Common myeloid progenitor, CD34-positive (primary cell): ENCODE measurements at regions not wholly inside any gene's neighbourhood (a gene's known extent, or its start where the extent isn't known, plus 50 kb on each side); places are given as distances from the start of the nearest gene placed in this dataset.
"Not testable (repeated sequence)": the region's sequence is repeated elsewhere in the genome, so short reads cannot be mapped to it uniquely, and the experiment has no call there.

ENCODE experiments used
- CTCF ChIA-PET: fragments of 350-600 bp; sonication (Branson Sonifier 250); formaldehyde crosslinking; loops from one replicate; lab custom pipeline; 2021; ENCODE audit warnings: antibody characterized with exemption; lab: Charles Lee
- POLR2A ChIA-PET: fragments of 350-600 bp; sonication (Branson Sonifier 250); formaldehyde crosslinking; loops from one replicate; lab custom pipeline; 2021; ENCODE audit warnings: antibody characterized with exemption; lab: Charles Lee
- DNase-seq, 3 donors: peaks; one replicate each; pipeline versions ENCODE4 v3.0.0 to v3.0.0-alpha.2; 2013
- H3K27ac ChIP-seq, 2 experiments: 1 replicate in 1 of 2; 2 replicates in 1 of 2; pipeline ENCODE4 v1.7.0; 2013; ENCODE audit warnings: inconsistent platforms in 2 of 2, low read length in 2 of 2, mild to moderate bottlenecking in 2 of 2, low read depth in 1 of 2, moderate library complexity in 1 of 2; ENCODE audit not compliant: severe bottlenecking in 2 of 2, insufficient read depth in 1 of 2, poor library complexity in 1 of 2
- H3K27me3 ChIP-seq, 5 experiments: replicated peaks in 2 of 5; 1 replicate in 3 of 5; 2 replicates in 2 of 5; pipeline versions ENCODE4 v1.6.1 to v1.7.0; 2013; ENCODE audit warnings: low read length in 4 of 5, mild to moderate bottlenecking in 2 of 5, moderate library complexity in 2 of 5, inconsistent platforms in 1 of 5; ENCODE audit not compliant: insufficient read depth in 5 of 5, control insufficient read depth in 4 of 5
- H3K36me3 ChIP-seq, 4 experiments: 1 replicate in 2 of 4; 2 replicates in 2 of 4; pipeline versions ENCODE4 v1.6.1 to v1.7.0; 2013; ENCODE audit warnings: low read length in 3 of 4, control low read depth in 1 of 4, mild to moderate bottlenecking in 1 of 4; ENCODE audit not compliant: control insufficient read depth in 4 of 4, insufficient read depth in 4 of 4
- H3K4me1 ChIP-seq, 4 experiments: 1 replicate in 3 of 4; 2 replicates in 1 of 4; pipeline versions ENCODE4 v1.6.1 to v1.7.1; 2013; ENCODE audit warnings: low read length in 3 of 4, mild to moderate bottlenecking in 3 of 4, control low read depth in 1 of 4, inconsistent platforms in 1 of 4, moderate library complexity in 1 of 4; ENCODE audit not compliant: control insufficient read depth in 4 of 4, insufficient read depth in 4 of 4; ENCODE audit errors: control extremely low read depth in 1 of 4
- H3K4me3 ChIP-seq, 7 experiments: 1 replicate in 4 of 7; 2 replicates in 3 of 7; pipeline versions ENCODE4 v1.5.1 to v1.7.0; 2013; ENCODE audit warnings: mild to moderate bottlenecking in 7 of 7, low read length in 6 of 7, moderate library complexity in 6 of 7, inconsistent platforms in 2 of 7, low read depth in 2 of 7, control low read depth in 1 of 7; ENCODE audit not compliant: insufficient read depth in 4 of 7, control insufficient read depth in 1 of 7; ENCODE audit errors: extremely low read depth in 1 of 7
- H3K9me3 ChIP-seq, 5 experiments: 1 replicate in 4 of 5; 2 replicates in 1 of 5; pipeline versions ENCODE4 v1.6.1 to v1.7.1; 2013; ENCODE audit warnings: low read length in 4 of 5, mild to moderate bottlenecking in 2 of 5, inconsistent platforms in 1 of 5, low read depth in 1 of 5, moderate library complexity in 1 of 5; ENCODE audit not compliant: control insufficient read depth in 4 of 5, insufficient read depth in 2 of 5; ENCODE audit errors: control extremely low read depth in 1 of 5
- WGBS: methylation state at CpG from one replicate; pipeline ENCODE4 v1.1.5; 2013; ENCODE audit not compliant: insufficient coverage; 5-methylcytosine and 5-hydroxymethylcytosine counted together

- CTCF ChIA-PET, H3K4me3 ChIP-seq: not testable (repeated sequence)
Measured at GRCh38 chr2:88978446-88978845, 287.0 kb downstream of the RPIA start.

DNA sequence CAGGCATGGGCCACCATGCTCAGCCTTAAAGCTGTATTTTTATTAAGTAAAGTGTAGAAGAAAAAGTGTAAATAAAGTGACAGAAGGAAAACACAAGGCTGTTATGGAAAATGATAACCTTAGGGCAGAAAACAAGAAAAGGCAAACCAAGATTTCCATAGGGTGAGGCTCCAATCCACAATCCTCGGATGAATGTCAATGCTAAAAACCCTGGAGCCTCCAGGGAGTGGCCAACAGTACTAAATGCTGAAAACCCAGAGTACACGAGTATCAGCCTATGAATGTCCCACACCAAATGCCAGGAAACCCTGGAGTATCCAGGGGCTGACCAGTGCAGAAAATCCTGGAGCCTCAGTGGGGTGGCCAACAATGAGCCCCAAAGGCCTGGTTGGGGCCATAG is 292.6 kb downstream of the RPIA start:
- DNase-seq, CTCF ChIA-PET: not testable (repeated sequence)
- no CpG with 5 or more reads among the region's 2 CpGs for WGBS

More at GRCh38 chr2:88978446-88978845, 287.0 kb downstream of the RPIA start:
- H3K27ac ChIP-seq, POLR2A ChIA-PET, H3K4me1 ChIP-seq, H3K9me3 ChIP-seq, H3K36me3 ChIP-seq, H3K27me3 ChIP-seq: not testable (repeated sequence)
- WGBS: 100% methylated on average over 1 of the region's 1 CpG
- peak in 1 of 3 donors; percentile 6 for DNase-seq

DNA sequence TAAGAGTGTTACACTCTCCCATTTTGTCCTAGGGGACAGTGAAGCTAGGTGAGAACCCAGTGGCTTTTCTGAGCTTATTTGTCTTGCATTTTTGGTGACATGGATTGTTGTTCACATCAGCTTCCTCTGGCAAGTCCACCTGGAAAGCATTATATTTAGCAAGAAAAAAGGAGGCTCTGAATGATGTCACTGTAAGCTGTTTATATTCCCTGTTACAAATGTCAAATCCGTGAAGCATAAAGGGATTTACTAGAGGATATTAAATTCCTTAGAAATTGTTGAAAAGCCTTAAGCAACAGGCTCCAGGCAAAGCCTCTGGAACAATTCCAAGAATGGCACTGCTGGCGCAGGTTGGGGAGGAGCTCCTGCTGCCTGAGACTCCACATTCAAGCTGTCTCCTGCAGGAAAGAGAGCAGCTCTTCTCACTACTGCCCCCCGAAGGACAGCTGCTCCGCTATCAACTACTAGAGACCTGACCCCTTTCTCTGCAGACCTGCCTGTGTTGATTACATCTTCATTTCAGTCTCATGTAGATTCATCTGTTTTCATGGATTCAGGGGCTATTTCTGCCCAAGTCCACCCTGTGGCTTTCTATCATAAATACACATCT is 295.4 kb downstream of the RPIA start:
- H3K4me3 ChIP-seq, H3K4me1 ChIP-seq, CTCF ChIA-PET, DNase-seq, H3K9me3 ChIP-seq, H3K36me3 ChIP-seq, H3K27ac ChIP-seq, H3K27me3 ChIP-seq, POLR2A ChIA-PET: not testable (repeated sequence)
- no CpG with 5 or more reads among the region's 4 CpGs for WGBS

More for the DNA sequence above, 292.6 kb downstream of the RPIA start:
- H3K9me3 ChIP-seq, H3K36me3 ChIP-seq, H3K4me3 ChIP-seq, H3K4me1 ChIP-seq, H3K27me3 ChIP-seq, H3K27ac ChIP-seq, POLR2A ChIA-PET: not testable (repeated sequence)

DNA sequence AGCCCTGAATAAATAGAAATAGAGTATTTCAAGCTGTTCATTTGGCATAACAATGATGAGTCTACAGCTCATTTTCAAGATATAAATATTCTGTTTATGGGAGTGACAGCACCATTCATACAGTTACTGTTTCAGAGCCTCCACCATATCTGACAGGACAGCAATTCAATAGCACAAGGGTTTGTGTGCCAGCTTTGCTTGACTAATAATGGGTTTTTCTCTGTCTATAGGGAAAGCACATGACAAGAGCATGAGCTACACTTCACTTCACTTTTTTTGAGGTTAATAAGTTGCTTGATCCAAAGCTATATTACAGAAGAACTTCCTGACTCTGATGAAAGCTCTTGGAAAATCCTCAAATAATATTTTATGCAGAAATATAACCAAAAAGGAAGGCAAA is 297.1 kb downstream of the RPIA start:
- H3K27me3 ChIP-seq, POLR2A ChIA-PET, CTCF ChIA-PET, H3K4me1 ChIP-seq, H3K9me3 ChIP-seq, DNase-seq, H3K27ac ChIP-seq, H3K36me3 ChIP-seq, H3K4me3 ChIP-seq: not testable (repeated sequence)

- H3K4me3 ChIP-seq, H3K27me3 ChIP-seq, DNase-seq, H3K4me1 ChIP-seq, H3K9me3 ChIP-seq, H3K36me3 ChIP-seq, POLR2A ChIA-PET, CTCF ChIA-PET, H3K27ac ChIP-seq: not testable (repeated sequence)
- WGBS: no CpG with 5 or more reads among the region's 3 CpGs
Measured at GRCh38 chr2:88992819-88993218, 301.3 kb downstream of the RPIA start.

DNA sequence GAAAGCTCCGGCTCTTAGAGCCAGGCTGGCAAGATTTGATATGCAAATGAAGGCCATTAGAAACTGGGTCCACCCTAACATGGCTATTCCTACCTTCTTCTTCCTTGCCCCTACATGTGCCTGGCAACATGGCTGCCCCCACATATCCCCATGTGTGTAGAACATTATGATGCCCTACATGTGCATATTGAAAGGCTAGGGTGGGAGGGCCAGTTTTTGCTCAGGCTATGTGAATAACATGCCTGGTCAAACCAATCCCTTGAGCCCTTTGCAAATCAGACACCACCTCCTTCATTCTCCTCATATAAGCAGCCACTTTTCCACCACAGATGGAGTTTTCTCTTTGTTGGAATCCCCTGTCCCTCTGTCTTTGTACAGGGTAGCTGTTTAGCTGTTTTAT is 303.4 kb downstream of the RPIA start:
- POLR2A ChIA-PET, CTCF ChIA-PET, H3K36me3 ChIP-seq, H3K27ac ChIP-seq, H3K27me3 ChIP-seq, DNase-seq, H3K4me1 ChIP-seq, H3K9me3 ChIP-seq, H3K4me3 ChIP-seq: not testable (repeated sequence)
- WGBS: no CpG with 5 or more reads among the region's 1 CpG

DNA sequence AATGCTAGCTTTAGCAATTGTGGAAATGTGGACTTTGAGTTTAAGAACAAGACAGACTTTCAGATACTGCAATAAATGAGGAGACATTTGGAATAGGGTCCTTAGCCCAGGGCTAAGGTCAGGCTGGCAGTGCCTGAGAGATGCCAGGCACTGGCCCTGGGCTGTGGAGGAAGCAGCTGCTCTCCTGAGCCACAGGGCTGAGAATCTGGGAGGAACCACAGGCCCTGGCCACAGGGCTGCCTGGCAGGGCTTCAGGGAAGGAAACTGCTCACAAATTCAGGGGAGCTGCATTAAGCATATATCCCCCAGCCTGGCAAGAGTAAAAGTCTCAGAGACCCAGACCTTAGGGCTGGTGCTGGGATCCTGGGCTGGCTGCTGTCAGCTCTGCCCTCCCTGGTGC is 305.1 kb downstream of the RPIA start:
- H3K4me3 ChIP-seq, H3K4me1 ChIP-seq, H3K36me3 ChIP-seq, H3K27me3 ChIP-seq, H3K9me3 ChIP-seq, H3K27ac ChIP-seq, POLR2A ChIA-PET: not testable (repeated sequence)
- DNase-seq: peak; percentile 12 to 82 (median 70)
- CTCF ChIA-PET: interaction anchor here (0.8 kb wide), 1 partner anchor 116 kb away, joined by 3 read pairs; no protein-coding TSS in a partner anchor
